ENCODE measurements at regions not wholly inside any gene's neighbourhood (a gene's known extent, or its start where the extent isn't known, plus 50 kb on each side); places are given as distances from the start of the nearest gene placed in this dataset.

DNA sequence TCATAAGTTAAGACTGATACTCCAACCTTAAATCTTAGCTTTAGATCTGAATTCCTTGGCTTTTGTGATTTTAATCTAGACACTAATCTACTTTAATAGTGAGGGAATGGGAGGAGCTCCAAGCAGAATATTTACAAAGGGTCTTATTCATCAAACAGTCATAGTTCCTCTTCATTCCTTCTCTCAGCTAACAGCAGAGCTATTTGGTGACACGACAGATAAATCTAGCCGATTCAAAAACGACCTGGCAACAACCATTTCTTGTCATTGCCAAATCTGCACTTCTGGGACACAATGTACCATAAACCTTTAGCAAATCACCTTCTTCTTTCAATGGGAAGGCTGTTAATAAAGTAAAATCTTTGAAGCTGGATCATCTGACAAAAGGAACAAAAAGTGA lies 52.8 kb upstream of the FOXD3 start:
- CTCF ChIA-PET, result no interaction called here
- POLR2A ChIA-PET, result no interaction called here
